MM.1S (cell line): ENCODE measurements at regions not wholly inside any gene's neighbourhood (a gene's known extent, or its start where the extent isn't known, plus 50 kb on each side); places are given as distances from the start of the nearest gene placed in this dataset.
"Not testable (repeated sequence)": the region's sequence is repeated elsewhere in the genome, so short reads cannot be mapped to it uniquely, and the experiment has no call there.

Experiments used
- DNase-seq: peaks from one replicate; pipeline ENCODE4 v3.0.0-alpha.2; 2015
- H2AFZ ChIP-seq: fragments of 300-600 bp; sonication (generic); 2 replicates; pipeline ENCODE4 v1.6.0; 2016; ENCODE audit warnings: antibody characterized with exemption, low read length
- H3F3A ChIP-seq: fragments of 300-600 bp; sonication (generic); 2 replicates; pipeline ENCODE4 v1.6.1; 2016; ENCODE audit warnings: mild to moderate bottlenecking, antibody characterized with exemption, low read length, moderate library complexity, mixed read lengths; ENCODE audit not compliant: insufficient read depth
- H3K27ac ChIP-seq: fragments of 300-600 bp; sonication (generic); 2 replicates; pipeline ENCODE4 v1.5.1; 2016; ENCODE audit warnings: mild to moderate bottlenecking, low read length
- H3K27me3 ChIP-seq: fragments of 300-600 bp; sonication (generic); replicated peaks from 2 replicates; pipeline ENCODE4 v1.6.0; 2016; ENCODE audit warnings: low read length; ENCODE audit not compliant: insufficient read depth
- H3K36me3 ChIP-seq: fragments of 300-600 bp; sonication (generic); replicated peaks from 2 replicates; pipeline ENCODE4 v1.6.1; 2016; ENCODE audit warnings: mild to moderate bottlenecking, low read length, mixed read lengths; ENCODE audit not compliant: insufficient read depth
- H3K4me1 ChIP-seq: fragments of 300-600 bp; sonication (generic); 2 replicates; pipeline ENCODE4 v1.6.1; 2016; ENCODE audit warnings: low read length, mixed read lengths
- H3K4me2 ChIP-seq: fragments of 300-600 bp; sonication (generic); 2 replicates; pipeline ENCODE4 v1.6.0; 2016; ENCODE audit warnings: low read depth, low read length
- H3K4me3 ChIP-seq: fragments of 300-600 bp; sonication (generic); 2 replicates; pipeline ENCODE4 v1.5.1; 2016; ENCODE audit warnings: low read length, mixed read lengths
- H3K79me2 ChIP-seq: fragments of 300-600 bp; sonication (generic); 2 replicates; pipeline ENCODE4 v1.6.1; 2016; ENCODE audit warnings: mixed run types, low read length, mixed read lengths
- H3K9ac ChIP-seq: fragments of 300-600 bp; sonication (generic); 2 replicates; pipeline ENCODE4 v1.6.1; 2016; ENCODE audit warnings: low read length, mixed read lengths
- H3K9me2 ChIP-seq: fragments of 300-600 bp; sonication (generic); replicated peaks from 2 replicates; pipeline ENCODE4 v1.6.1; 2016; ENCODE audit warnings: mild to moderate bottlenecking, low read length, mixed read lengths; ENCODE audit not compliant: insufficient read depth
- H3K9me3 ChIP-seq: fragments of 300-600 bp; sonication (generic); replicated peaks from 2 replicates; pipeline ENCODE4 v1.6.1; 2016; ENCODE audit warnings: mild to moderate bottlenecking, low read length, mixed read lengths; ENCODE audit not compliant: insufficient read depth
- H4K20me1 ChIP-seq: fragments of 300-600 bp; sonication (generic); 2 replicates; pipeline ENCODE4 v1.6.1; 2016; ENCODE audit warnings: mild to moderate bottlenecking, low read length, moderate library complexity, mixed read lengths; ENCODE audit not compliant: insufficient read depth
- EZH2 ChIP-seq: fragments of 300-600 bp; sonication (generic); optimal IDR thresholded peaks from 2 replicates; pipeline ENCODE3; 2017; ENCODE audit warnings: low read depth, mild to moderate bottlenecking, antibody characterized with exemption, low read length, mixed read lengths
- EZH2phosphoT487 ChIP-seq: fragments of 300-600 bp; sonication (generic); IDR thresholded peaks from 2 replicates; pipeline ENCODE4 v1.6.1; 2018; ENCODE audit warnings: antibody characterized with exemption, low read length
- TF ChIP-seq, protein P1 (sequence below): fragments of 300-600 bp; sonication (generic); IDR thresholded peaks from 2 replicates; pipeline ENCODE4 v1.5.1; 2016; ENCODE audit warnings: antibody characterized with exemption, low read length, mixed read lengths

DNA sequence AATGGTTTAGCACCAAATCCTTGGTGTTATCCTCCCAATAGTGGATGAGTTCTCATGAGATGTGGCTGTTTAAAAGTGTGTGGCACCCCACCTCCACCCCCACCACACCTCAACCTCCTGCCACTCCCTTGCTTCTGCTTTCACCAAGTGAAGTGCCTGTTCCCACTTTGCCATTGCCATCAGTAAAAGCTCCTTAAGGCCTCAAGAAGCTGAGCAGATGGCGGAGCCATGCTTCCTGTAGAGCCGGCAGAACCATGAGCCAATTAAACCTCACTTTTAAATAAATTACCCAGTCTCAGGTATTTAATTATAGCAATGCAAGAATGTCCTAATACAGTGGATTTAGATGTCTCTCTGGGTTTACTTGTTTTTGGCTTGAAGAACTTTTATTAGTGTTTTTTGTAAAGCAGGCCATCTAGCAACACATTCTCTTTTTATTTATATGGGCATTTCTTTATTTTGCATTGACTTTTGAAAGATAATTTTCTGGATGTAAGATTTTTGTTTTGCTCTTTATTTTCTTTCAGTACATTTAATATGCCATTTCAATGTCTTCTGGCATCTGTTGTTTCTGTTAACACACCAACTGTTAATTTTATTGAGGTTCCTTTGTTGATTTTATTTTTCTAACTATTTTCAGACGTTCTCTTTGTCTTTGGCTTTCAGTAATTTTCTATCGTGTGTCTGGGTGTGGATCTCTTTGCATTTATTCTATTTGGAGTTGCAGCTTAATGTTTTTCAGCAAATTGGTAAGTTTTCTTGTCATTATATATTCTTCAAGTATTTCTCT is 724.5 kb upstream of the CNTN5 start:
- DNase-seq, result no peak
- no peaks in the 10 kb centered on the region for H3F3A ChIP-seq

DNA sequence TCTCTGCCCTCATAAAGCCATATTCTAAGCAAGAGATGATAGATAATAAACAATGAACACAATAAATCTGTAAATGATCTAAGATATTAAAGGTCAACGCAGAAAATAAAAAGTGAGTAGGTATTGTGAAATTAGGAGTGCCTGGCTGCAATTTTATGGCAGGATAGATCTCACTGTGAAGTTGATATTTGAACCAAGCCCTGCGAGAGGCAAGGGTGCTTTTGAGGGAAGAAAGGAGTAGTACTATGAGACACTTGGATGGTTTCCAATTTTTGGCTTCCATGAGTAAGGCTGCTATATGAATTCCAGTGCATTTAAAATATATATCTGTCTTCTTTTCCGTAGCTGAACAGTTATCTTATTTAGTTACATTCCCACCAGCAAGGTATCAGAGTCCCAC is 720.0 kb upstream of the CNTN5 start:
- Histone ChIP-seq H3K9me2 (no peaks in the 10 kb centered on the region), H3K79me2 (no peaks in the 10 kb centered on the region), H3K4me1 (no peaks in the 10 kb centered on the region), H3F3A (no peaks in the 10 kb centered on the region), H3K9ac (no peak overlapping the region), H2AFZ (no peak overlapping the region), H4K20me1 (no peaks in the 10 kb centered on the region), H3K27ac (no peak overlapping the region), H3K4me2 (no peak overlapping the region), H3K4me3 (no peak overlapping the region), H3K36me3 (no peaks in the 10 kb centered on the region), H3K9me3 (no peaks in the 10 kb centered on the region), H3K27me3 (no peaks in the 10 kb centered on the region)
- no peak for DNase-seq
- TF ChIP-seq EZH2phosphoT487 (no peak), EZH2 (no peak)
- TF ChIP-seq, protein P1, sequence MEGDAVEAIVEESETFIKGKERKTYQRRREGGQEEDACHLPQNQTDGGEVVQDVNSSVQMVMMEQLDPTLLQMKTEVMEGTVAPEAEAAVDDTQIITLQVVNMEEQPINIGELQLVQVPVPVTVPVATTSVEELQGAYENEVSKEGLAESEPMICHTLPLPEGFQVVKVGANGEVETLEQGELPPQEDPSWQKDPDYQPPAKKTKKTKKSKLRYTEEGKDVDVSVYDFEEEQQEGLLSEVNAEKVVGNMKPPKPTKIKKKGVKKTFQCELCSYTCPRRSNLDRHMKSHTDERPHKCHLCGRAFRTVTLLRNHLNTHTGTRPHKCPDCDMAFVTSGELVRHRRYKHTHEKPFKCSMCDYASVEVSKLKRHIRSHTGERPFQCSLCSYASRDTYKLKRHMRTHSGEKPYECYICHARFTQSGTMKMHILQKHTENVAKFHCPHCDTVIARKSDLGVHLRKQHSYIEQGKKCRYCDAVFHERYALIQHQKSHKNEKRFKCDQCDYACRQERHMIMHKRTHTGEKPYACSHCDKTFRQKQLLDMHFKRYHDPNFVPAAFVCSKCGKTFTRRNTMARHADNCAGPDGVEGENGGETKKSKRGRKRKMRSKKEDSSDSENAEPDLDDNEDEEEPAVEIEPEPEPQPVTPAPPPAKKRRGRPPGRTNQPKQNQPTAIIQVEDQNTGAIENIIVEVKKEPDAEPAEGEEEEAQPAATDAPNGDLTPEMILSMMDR, result no peak

More for the DNA sequence above, 724.5 kb upstream of the CNTN5 start:
- H3K4me1 ChIP-seq, result no peaks in the 10 kb centered on the region
- no peaks in the 10 kb centered on the region for H3K9me3 ChIP-seq
- no peak overlapping the region for H3K4me2 ChIP-seq
- no peak overlapping the region for H3K9ac ChIP-seq
- no peak overlapping the region for H3K4me3 ChIP-seq
- no peaks in the 10 kb centered on the region for H3K36me3 ChIP-seq
- no peak overlapping the region for H2AFZ ChIP-seq
- no peaks in the 10 kb centered on the region for H4K20me1 ChIP-seq
- no peaks in the 10 kb centered on the region for H3K9me2 ChIP-seq
- no peaks in the 10 kb centered on the region for H3K79me2 ChIP-seq
- H3K27me3 ChIP-seq, result no peaks in the 10 kb centered on the region
- H3K27ac ChIP-seq, result no peak overlapping the region
- TF ChIP-seq, protein P1, result no peak
- TF ChIP-seq EZH2, result no peak
- TF ChIP-seq EZH2phosphoT487, result no peak

DNA sequence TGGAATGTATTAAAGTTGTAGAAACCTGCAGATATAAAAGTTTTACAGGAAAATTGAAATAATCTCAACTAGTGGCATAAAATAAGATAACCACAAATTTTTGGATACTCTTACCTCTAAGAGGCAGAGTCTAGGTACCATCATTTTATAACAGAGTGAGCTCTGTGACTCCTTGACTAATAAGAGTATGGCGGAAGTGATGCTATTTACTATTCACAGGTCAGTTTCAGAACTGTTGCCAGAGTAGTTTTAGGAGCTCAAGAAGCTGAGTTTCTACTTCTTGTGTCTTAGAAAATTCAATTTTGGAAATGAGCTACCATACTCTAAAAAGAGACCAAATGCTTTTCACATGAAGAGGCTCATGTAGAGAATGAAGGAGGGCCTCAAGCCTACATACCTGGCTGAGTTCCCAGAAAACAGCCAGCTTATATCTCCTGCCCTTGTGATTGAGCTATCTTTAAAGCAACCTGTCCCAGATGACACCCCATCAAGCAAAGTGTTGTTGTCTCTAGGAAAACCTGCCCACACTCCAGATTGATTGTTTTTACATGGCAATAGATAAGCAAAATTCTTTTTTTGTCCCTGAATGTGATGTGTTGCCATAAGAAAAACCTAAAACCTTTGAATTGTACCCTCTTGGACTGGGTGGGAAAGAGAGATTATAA is 712.8 kb upstream of the CNTN5 start:
- Histone ChIP-seq H3K9me3 (no peaks in the 10 kb centered on the region), H3K27me3 (no peaks in the 10 kb centered on the region), H3K4me2 (no peak overlapping the region), H2AFZ (no peak overlapping the region), H3K9me2 (no peaks in the 10 kb centered on the region), H3K4me3 (no peak overlapping the region), H3F3A (no peaks in the 10 kb centered on the region), H3K36me3 (no peaks in the 10 kb centered on the region), H3K27ac (no peak overlapping the region), H3K79me2 (no peaks in the 10 kb centered on the region), H3K9ac (no peak overlapping the region), H3K4me1 (no peaks in the 10 kb centered on the region), H4K20me1 (no peaks in the 10 kb centered on the region)
- TF ChIP-seq EZH2phosphoT487 (no peak), EZH2 (no peak)
- TF ChIP-seq, protein P1, result no peak
- no peak for DNase-seq

DNA sequence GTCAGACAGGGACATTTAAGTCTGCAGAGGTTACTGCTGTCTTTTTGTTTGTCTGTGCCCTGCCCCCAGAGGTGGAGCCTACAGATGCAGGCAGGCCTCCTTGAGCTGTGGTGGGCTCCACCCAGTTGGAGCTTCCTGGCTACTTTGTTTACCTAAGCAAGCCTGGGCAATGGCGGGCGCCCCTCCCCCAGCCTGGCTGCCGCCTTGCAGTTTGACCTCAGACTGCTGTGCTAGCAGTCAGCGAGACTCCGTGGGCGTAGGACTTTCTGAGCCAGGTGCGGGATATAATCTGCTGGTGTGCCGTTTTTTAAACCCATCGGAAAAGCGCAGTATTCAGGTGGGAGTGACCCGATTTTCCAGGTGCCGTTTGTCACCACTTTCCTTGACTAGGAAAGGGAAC is 690.4 kb upstream of the CNTN5 start:
- not testable (repeated sequence) for H3K27ac ChIP-seq, H3K9me2 ChIP-seq, H3K4me1 ChIP-seq, H3F3A ChIP-seq, H3K4me3 ChIP-seq, DNase-seq, H3K36me3 ChIP-seq, H2AFZ ChIP-seq, H3K79me2 ChIP-seq, H3K9me3 ChIP-seq, H3K4me2 ChIP-seq, H3K9ac ChIP-seq, H3K27me3 ChIP-seq, H4K20me1 ChIP-seq
